Thyroid gland (tissue), 4 donors: ENCODE measurements at regions not wholly inside any gene's neighbourhood (a gene's known extent, or its start where the extent isn't known, plus 50 kb on each side); places are given as distances from the start of the nearest gene placed in this dataset.

Experiments used
- DNase-seq, 2 donors: peaks; one replicate each; pipeline ENCODE4 v3.0.0-alpha.2; 2019
- H3K27ac ChIP-seq, 3 donors: fragments of 200-600 bp; sonication (generic); 1 replicate in 2 of 3; 2 replicates in 1 of 3; pipeline ENCODE4 v1.5.1; 2016 to 2019; ENCODE audit warnings: mild to moderate bottlenecking in 1 of 3, moderate library complexity in 1 of 3
- H3K27me3 ChIP-seq: fragments of 200-600 bp; sonication (generic); one replicate; pipeline ENCODE4 v1.5.1; 2019
- H3K36me3 ChIP-seq, 2 donors: fragments of 200-600 bp; sonication (generic); one replicate each; pipeline ENCODE4 v1.5.1; 2016 to 2019
- H3K4me1 ChIP-seq, 2 donors: fragments of 200-600 bp; sonication (generic); one replicate each; pipeline ENCODE4 v1.5.1; 2017 to 2019
- H3K4me3 ChIP-seq, 3 donors: fragments of 200-600 bp; sonication (generic); replicated peaks in 1 of 3; 1 replicate in 2 of 3; 2 replicates in 1 of 3; pipeline ENCODE4 v1.5.1; 2016; ENCODE audit warnings: mild to moderate bottlenecking in 1 of 3
- H3K9me3 ChIP-seq: fragments of 200-600 bp; sonication (generic); one replicate; pipeline ENCODE4 v1.5.1; 2017
- POLR2A ChIP-seq, 2 donors: fragments of 450-650 bp; IDR thresholded peaks; one replicate each; pipeline ENCODE4 v1.6.1; 2017; ENCODE audit warnings: antibody characterized with exemption in 2 of 2, mild to moderate bottlenecking in 2 of 2, moderate library complexity in 1 of 2
- WGBS, 2 donors: methylation state at CpG; one replicate each; pipeline ENCODE4 v1.1.5; 2017; 5-methylcytosine and 5-hydroxymethylcytosine counted together
- intact Hi-C: fragments of 100-400 bp; cut with DNase I; formaldehyde crosslinking; loops from one replicate; pipeline ENCODE4 v1.15.1; 2023
- TF ChIP-seq, protein P1 (sequence below), 6 experiments: fragments of 200-600 bp in 3 of 6; fragments of 450-650 bp in 3 of 6; sonication (generic) in 3 of 6; IDR thresholded peaks; one replicate each; pipeline ENCODE4 v1.5.1; 2016 to 2019; ENCODE audit warnings: antibody characterized with exemption in 6 of 6, mild to moderate bottlenecking in 2 of 6, inconsistent platforms in 1 of 6, moderate library complexity in 1 of 6

DNA sequence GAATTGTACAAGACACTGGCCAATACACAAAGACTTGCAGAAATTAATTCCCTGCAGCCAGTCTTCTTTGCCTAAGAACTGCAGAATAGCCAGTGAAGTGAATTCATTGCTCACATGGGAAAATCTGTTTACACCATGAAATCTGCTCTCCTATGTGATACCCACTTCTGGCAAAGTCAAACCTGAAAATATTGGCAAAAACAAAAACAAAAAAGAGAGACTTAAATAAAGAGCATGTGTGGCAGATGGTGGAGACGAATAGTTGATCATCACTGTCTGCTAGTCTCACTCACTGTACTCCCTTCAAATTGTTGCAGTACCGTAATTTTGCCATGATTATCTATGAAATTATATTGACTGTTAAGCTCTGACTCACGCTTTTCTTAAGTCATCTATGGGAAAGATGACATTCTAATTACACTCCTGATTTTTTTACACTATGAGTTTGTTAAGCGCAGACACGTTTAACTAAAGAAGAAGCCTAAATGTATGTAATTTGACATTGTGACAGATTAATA, 406.8 kb downstream of the PCDH7 start:
- DNase-seq = no peak
- 93% methylated on average over 5 of the region's 5 CpGs for WGBS, 2 donors
- no peaks in the 10 kb centered on the region for H3K27me3 ChIP-seq
- no peaks in the 10 kb centered on the region for H3K4me1 ChIP-seq
- H3K4me3 ChIP-seq = no peak overlapping the region
- H3K36me3 ChIP-seq = no peaks in the 10 kb centered on the region
- H3K27ac ChIP-seq = no peak overlapping the region
- no peaks in the 10 kb centered on the region for H3K9me3 ChIP-seq
- intact Hi-C loops = no loop called here
- TF ChIP-seq, protein P1, sequence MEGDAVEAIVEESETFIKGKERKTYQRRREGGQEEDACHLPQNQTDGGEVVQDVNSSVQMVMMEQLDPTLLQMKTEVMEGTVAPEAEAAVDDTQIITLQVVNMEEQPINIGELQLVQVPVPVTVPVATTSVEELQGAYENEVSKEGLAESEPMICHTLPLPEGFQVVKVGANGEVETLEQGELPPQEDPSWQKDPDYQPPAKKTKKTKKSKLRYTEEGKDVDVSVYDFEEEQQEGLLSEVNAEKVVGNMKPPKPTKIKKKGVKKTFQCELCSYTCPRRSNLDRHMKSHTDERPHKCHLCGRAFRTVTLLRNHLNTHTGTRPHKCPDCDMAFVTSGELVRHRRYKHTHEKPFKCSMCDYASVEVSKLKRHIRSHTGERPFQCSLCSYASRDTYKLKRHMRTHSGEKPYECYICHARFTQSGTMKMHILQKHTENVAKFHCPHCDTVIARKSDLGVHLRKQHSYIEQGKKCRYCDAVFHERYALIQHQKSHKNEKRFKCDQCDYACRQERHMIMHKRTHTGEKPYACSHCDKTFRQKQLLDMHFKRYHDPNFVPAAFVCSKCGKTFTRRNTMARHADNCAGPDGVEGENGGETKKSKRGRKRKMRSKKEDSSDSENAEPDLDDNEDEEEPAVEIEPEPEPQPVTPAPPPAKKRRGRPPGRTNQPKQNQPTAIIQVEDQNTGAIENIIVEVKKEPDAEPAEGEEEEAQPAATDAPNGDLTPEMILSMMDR (IDR thresholded peaks at IDR 0.05) = no peak
- TF ChIP-seq POLR2A (IDR thresholded peaks at IDR 0.05) = no peak

DNA sequence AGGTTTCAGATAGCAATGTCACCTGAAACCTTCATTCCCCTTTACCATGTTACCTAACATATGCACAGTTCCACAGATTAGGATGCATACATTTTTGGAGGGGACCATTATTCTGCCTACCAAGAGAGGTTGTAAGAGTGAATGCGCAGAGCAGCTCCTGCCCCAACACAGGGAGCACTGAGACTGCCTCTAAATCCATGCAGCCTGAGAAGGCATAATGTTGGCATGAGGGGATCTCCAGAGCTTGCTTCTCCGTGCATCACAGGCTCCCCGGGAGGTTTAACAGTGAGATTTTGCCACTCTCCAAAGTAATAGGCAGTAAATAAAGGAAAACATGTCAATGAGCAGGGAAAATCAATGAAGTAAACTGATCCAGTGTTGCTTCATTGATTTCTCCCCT, 410.8 kb downstream of the PCDH7 start:
- intact Hi-C loops = no loop called here
- no peaks in the 10 kb centered on the region for H3K4me1 ChIP-seq
- DNase-seq = no peak
- no peaks in the 10 kb centered on the region for H3K9me3 ChIP-seq
- H3K27ac ChIP-seq = no peak overlapping the region
- H3K36me3 ChIP-seq = no peaks in the 10 kb centered on the region
- TF ChIP-seq, protein P1 (IDR thresholded peaks at IDR 0.05) = no peak
- TF ChIP-seq POLR2A (IDR thresholded peaks at IDR 0.05) = no peak
- H3K4me3 ChIP-seq = no peak overlapping the region
- no peaks in the 10 kb centered on the region for H3K27me3 ChIP-seq
- 78 to 87% methylated on average over 3 of the region's 3 CpGs for WGBS, 2 donors

DNA sequence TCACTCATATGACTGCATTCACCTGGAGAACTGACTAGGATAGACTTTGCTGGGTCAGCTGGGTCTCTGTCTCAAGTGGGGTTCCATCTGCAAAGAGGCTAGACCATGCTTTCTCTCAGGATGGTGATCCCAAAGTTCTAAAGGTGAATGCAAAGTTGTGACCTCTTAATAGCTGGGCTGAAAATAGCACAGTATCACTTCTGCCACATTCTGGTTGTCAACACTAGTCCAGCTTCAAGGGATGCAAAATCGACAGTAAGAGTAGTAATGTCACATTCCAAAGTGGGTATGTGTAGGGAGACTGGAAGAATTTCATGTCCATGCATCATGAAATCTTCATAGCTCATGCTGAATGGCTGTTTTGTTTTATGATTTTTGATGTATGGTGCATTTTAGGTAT, 414.6 kb downstream of the PCDH7 start:
- WGBS, 2 donors = 88 to 94% methylated on average over 1 of the region's 1 CpG
- intact Hi-C loops = no loop called here
- Histone ChIP-seq H3K9me3 (no peaks in the 10 kb centered on the region), H3K4me1 (no peaks in the 10 kb centered on the region), H3K27ac (no peak overlapping the region), H3K27me3 (no peaks in the 10 kb centered on the region), H3K4me3 (no peak overlapping the region), H3K36me3 (no peaks in the 10 kb centered on the region)
- DNase-seq = no peak
- TF ChIP-seq, protein P1 (IDR thresholded peaks at IDR 0.05) = no peak
- TF ChIP-seq POLR2A (IDR thresholded peaks at IDR 0.05) = no peak

DNA sequence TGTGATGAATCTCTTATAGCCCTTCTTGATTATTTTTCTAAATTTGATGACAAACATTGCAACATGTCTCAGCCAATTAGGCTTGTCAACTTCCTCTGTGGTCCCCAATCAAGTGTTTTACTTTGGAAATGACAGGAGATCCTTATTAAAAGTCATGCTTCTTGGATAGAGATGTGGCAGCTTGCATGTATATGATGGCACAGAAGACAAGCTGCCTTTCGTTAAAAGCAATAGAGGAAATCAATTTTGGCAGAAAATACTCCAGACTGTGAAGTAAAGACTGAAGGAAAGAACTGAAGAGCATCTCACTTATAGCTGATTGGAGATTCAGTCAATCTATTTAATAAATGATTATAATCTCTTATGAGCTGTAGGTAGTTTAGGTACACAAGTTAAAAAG, 419.6 kb downstream of the PCDH7 start:
- DNase-seq = no peak
- H3K4me3 ChIP-seq = no peak overlapping the region
- no peak for TF ChIP-seq POLR2A (IDR thresholded peaks at IDR 0.05)
- TF ChIP-seq, protein P1 (IDR thresholded peaks at IDR 0.05) = no peak
- no peaks in the 10 kb centered on the region for H3K27me3 ChIP-seq
- intact Hi-C loops = no loop called here
- H3K9me3 ChIP-seq = no peaks in the 10 kb centered on the region
- no peak overlapping the region for H3K27ac ChIP-seq
- H3K36me3 ChIP-seq = no peaks in the 10 kb centered on the region
- 84 to 90% methylated on average over 1 of the region's 1 CpG for WGBS, 2 donors
- no peaks in the 10 kb centered on the region for H3K4me1 ChIP-seq

DNA sequence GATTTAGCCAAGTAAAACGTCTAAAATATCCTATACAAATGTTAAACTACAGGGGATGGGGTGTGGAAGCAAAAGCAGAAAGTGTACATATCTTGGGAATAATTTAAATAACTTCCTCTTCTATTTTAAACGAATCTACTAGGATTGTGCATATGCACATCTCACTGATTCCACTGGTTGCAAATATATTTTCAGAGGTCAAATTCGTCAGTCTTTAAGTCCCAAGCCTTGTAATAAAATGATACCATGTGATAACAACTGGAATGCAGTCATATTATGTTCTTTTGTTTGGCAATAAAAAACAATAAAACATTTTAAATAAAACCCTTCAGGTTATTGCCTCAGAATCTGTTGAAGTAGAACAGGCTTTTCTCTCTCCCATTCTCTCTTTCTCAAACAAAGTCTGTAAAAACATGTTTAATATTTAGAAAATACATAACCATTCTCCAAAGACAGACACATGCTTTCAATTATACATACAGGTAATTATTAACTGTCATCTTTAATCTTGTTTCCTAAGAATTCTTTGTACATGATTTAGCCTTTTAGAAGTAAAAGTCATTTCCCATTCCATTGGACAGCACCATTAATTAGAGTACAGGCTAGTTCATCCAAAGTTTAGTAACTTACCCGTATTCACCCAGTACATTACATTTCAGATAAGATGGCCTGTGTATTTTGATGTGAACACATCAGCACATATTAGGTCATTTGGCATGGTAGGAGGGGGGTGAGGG, 421.1 kb downstream of the PCDH7 start:
- no peaks in the 10 kb centered on the region for H3K36me3 ChIP-seq
- H3K27ac ChIP-seq = no peak overlapping the region
- no peak overlapping the region for H3K4me3 ChIP-seq
- TF ChIP-seq, protein P1 (IDR thresholded peaks at IDR 0.05) = no peak
- no peak for TF ChIP-seq POLR2A (IDR thresholded peaks at IDR 0.05)
- H3K4me1 ChIP-seq = no peaks in the 10 kb centered on the region
- intact Hi-C loops = no loop called here
- H3K9me3 ChIP-seq = no peaks in the 10 kb centered on the region
- 67 to 71% methylated on average over 4 of the region's 4 CpGs for WGBS, 2 donors
- no peak for DNase-seq
- H3K27me3 ChIP-seq = no peaks in the 10 kb centered on the region
